ENCODE measurements at regions not wholly inside any gene's neighbourhood (a gene's known extent, or its start where the extent isn't known, plus 50 kb on each side); places are given as distances from the start of the nearest gene placed in this dataset.

- WGBS (ENCODE audit: insufficient coverage) = no CpG with 5 or more reads among the region's 2 CpGs
- no peaks in the 10 kb centered on the region for H3K4me1 ChIP-seq (ENCODE audit: control insufficient read depth, insufficient read depth, low read length)
- H3K36me3 ChIP-seq (ENCODE audit: control insufficient read depth, insufficient read depth, low read length) = no peaks in the 10 kb centered on the region
- H3K9me3 ChIP-seq (ENCODE audit: control insufficient read depth, insufficient read depth, low read length) = no peaks in the 10 kb centered on the region
- no peak for DNase-seq (ENCODE audit: low read depth in 4 of 6, low spot score in 6 of 6)
- H3K27me3 ChIP-seq (ENCODE audit: control insufficient read depth, insufficient read depth, low read length) = peaks cover 6% of the 10 kb centered on the region
- no peak overlapping the region for H3K4me3 ChIP-seq (ENCODE audit: low read depth, low read length)
- H3K27ac ChIP-seq (ENCODE audit: low read depth, low read length) = no peak overlapping the region
Observed at GRCh38 chrX:104445591-104445990, 120.4 kb upstream of the IL1RAPL2 start.

GRCh38 chrX:104435249-104435648 lies 130.8 kb upstream of the IL1RAPL2 start:
- 58% methylated on average over 4 of the region's 7 CpGs for WGBS (ENCODE audit: insufficient coverage)
- Histone ChIP-seq H3K4me1 (ENCODE audit: control insufficient read depth, insufficient read depth, low read length) (no peaks in the 10 kb centered on the region), H3K27me3 (ENCODE audit: control insufficient read depth, insufficient read depth, low read length) (peaks cover 20% of the 10 kb centered on the region)

GRCh38 chrX:104432321-104432720 lies 133.7 kb upstream of the IL1RAPL2 start:
- Histone ChIP-seq H3K27me3 (ENCODE audit: control insufficient read depth, insufficient read depth, low read length) (peaks cover 22% of the 10 kb centered on the region), H3K9me3 (ENCODE audit: control insufficient read depth, insufficient read depth, low read length) (no peaks in the 10 kb centered on the region), H3K4me3 (ENCODE audit: low read depth, low read length) (no peak overlapping the region), H3K27ac (ENCODE audit: low read depth, low read length) (no peak overlapping the region), H3K36me3 (ENCODE audit: control insufficient read depth, insufficient read depth, low read length) (no peaks in the 10 kb centered on the region), H3K4me1 (ENCODE audit: control insufficient read depth, insufficient read depth, low read length) (no peaks in the 10 kb centered on the region)
- no peak for DNase-seq (ENCODE audit: low read depth in 4 of 6, low spot score in 6 of 6)
- WGBS (ENCODE audit: insufficient coverage) = 82% methylated on average over 2 of the region's 3 CpGs

More at GRCh38 chrX:104435249-104435648, 130.8 kb upstream of the IL1RAPL2 start:
- no peak for DNase-seq (ENCODE audit: low read depth in 4 of 6, low spot score in 6 of 6)
- Histone ChIP-seq H3K4me3 (ENCODE audit: low read depth, low read length) (no peak overlapping the region), H3K9me3 (ENCODE audit: control insufficient read depth, insufficient read depth, low read length) (peaks cover 2% of the 10 kb centered on the region), H3K36me3 (ENCODE audit: control insufficient read depth, insufficient read depth, low read length) (no peaks in the 10 kb centered on the region), H3K27ac (ENCODE audit: low read depth, low read length) (no peak overlapping the region)

GRCh38 chrX:104430742-104431119 lies 135.3 kb upstream of the IL1RAPL2 start:
- no CpG with 5 or more reads among the region's 1 CpG for WGBS (ENCODE audit: insufficient coverage)
- Histone ChIP-seq H3K4me3 (ENCODE audit: low read depth, low read length) (no peak overlapping the region), H3K27me3 (ENCODE audit: control insufficient read depth, insufficient read depth, low read length) (peaks cover 17% of the 10 kb centered on the region), H3K27ac (ENCODE audit: low read depth, low read length) (no peak overlapping the region), H3K9me3 (ENCODE audit: control insufficient read depth, insufficient read depth, low read length) (no peaks in the 10 kb centered on the region), H3K4me1 (ENCODE audit: control insufficient read depth, insufficient read depth, low read length) (no peaks in the 10 kb centered on the region), H3K36me3 (ENCODE audit: control insufficient read depth, insufficient read depth, low read length) (no peaks in the 10 kb centered on the region)
- DNase-seq (ENCODE audit: low read depth in 4 of 6, low spot score in 6 of 6) = no peak

GRCh38 chrX:104430072-104430741 lies 135.8 kb upstream of the IL1RAPL2 start:
- WGBS (ENCODE audit: insufficient coverage) = no CpG with 5 or more reads among the region's 4 CpGs
- DNase-seq (ENCODE audit: low read depth in 4 of 6, low spot score in 6 of 6) = no peak
- H3K36me3 ChIP-seq (ENCODE audit: control insufficient read depth, insufficient read depth, low read length) = no peaks in the 10 kb centered on the region
- peaks cover 17% of the 10 kb centered on the region for H3K27me3 ChIP-seq (ENCODE audit: control insufficient read depth, insufficient read depth, low read length)
- H3K9me3 ChIP-seq (ENCODE audit: control insufficient read depth, insufficient read depth, low read length) = no peaks in the 10 kb centered on the region
- H3K4me3 ChIP-seq (ENCODE audit: low read depth, low read length) = no peak overlapping the region
- H3K27ac ChIP-seq (ENCODE audit: low read depth, low read length) = no peak overlapping the region
- H3K4me1 ChIP-seq (ENCODE audit: control insufficient read depth, insufficient read depth, low read length) = no peaks in the 10 kb centered on the region

GRCh38 chrX:104428231-104428630 lies 137.8 kb upstream of the IL1RAPL2 start:
- WGBS (ENCODE audit: insufficient coverage) = 93% methylated on average over 2 of the region's 2 CpGs
- DNase-seq (ENCODE audit: low read depth in 4 of 6, low spot score in 6 of 6) = no peak
- H3K4me3 ChIP-seq (ENCODE audit: low read depth, low read length) = no peak overlapping the region
- H3K9me3 ChIP-seq (ENCODE audit: control insufficient read depth, insufficient read depth, low read length) = no peaks in the 10 kb centered on the region
- H3K27ac ChIP-seq (ENCODE audit: low read depth, low read length) = no peak overlapping the region
- H3K36me3 ChIP-seq (ENCODE audit: control insufficient read depth, insufficient read depth, low read length) = no peaks in the 10 kb centered on the region
- peaks cover 13% of the 10 kb centered on the region for H3K27me3 ChIP-seq (ENCODE audit: control insufficient read depth, insufficient read depth, low read length)
- no peaks in the 10 kb centered on the region for H3K4me1 ChIP-seq (ENCODE audit: control insufficient read depth, insufficient read depth, low read length)

GRCh38 chrX:104427693-104428092 lies 138.3 kb upstream of the IL1RAPL2 start:
- Histone ChIP-seq H3K27ac (ENCODE audit: low read depth, low read length) (no peak overlapping the region), H3K4me1 (ENCODE audit: control insufficient read depth, insufficient read depth, low read length) (no peaks in the 10 kb centered on the region), H3K4me3 (ENCODE audit: low read depth, low read length) (no peak overlapping the region), H3K27me3 (ENCODE audit: control insufficient read depth, insufficient read depth, low read length) (peaks cover 12% of the 10 kb centered on the region), H3K9me3 (ENCODE audit: control insufficient read depth, insufficient read depth, low read length) (no peaks in the 10 kb centered on the region), H3K36me3 (ENCODE audit: control insufficient read depth, insufficient read depth, low read length) (no peaks in the 10 kb centered on the region)
- no CpG with 5 or more reads among the region's 3 CpGs for WGBS (ENCODE audit: insufficient coverage)
- no peak for DNase-seq (ENCODE audit: low read depth in 4 of 6, low spot score in 6 of 6)

GRCh38 chrX:104427073-104427472 lies 138.9 kb upstream of the IL1RAPL2 start:
- Histone ChIP-seq H3K4me3 (ENCODE audit: low read depth, low read length) (no peak overlapping the region), H3K27ac (ENCODE audit: low read depth, low read length) (no peak overlapping the region), H3K9me3 (ENCODE audit: control insufficient read depth, insufficient read depth, low read length) (no peaks in the 10 kb centered on the region), H3K4me1 (ENCODE audit: control insufficient read depth, insufficient read depth, low read length) (no peaks in the 10 kb centered on the region), H3K27me3 (ENCODE audit: control insufficient read depth, insufficient read depth, low read length) (peaks cover 11% of the 10 kb centered on the region), H3K36me3 (ENCODE audit: control insufficient read depth, insufficient read depth, low read length) (no peaks in the 10 kb centered on the region)
- WGBS (ENCODE audit: insufficient coverage) = 57% methylated on average over 3 of the region's 6 CpGs
- DNase-seq (ENCODE audit: low read depth in 4 of 6, low spot score in 6 of 6) = no peak

GRCh38 chrX:104420907-104421306 lies 145.1 kb upstream of the IL1RAPL2 start:
- DNase-seq (ENCODE audit: low read depth in 4 of 6, low spot score in 6 of 6) = peak in 1 of 6 donors; percentile 61
- Histone ChIP-seq H3K4me3 (ENCODE audit: low read depth, low read length) (no peak overlapping the region), H3K27ac (ENCODE audit: low read depth, low read length) (no peak overlapping the region), H3K36me3 (ENCODE audit: control insufficient read depth, insufficient read depth, low read length) (no peaks in the 10 kb centered on the region), H3K9me3 (ENCODE audit: control insufficient read depth, insufficient read depth, low read length) (no peaks in the 10 kb centered on the region), H3K27me3 (ENCODE audit: control insufficient read depth, insufficient read depth, low read length) (no peaks in the 10 kb centered on the region), H3K4me1 (ENCODE audit: control insufficient read depth, insufficient read depth, low read length) (no peaks in the 10 kb centered on the region)
- no CpG with 5 or more reads among the region's 4 CpGs for whole genome bisulfite sequencing (ENCODE audit: insufficient coverage)

- Histone ChIP-seq H3K27ac (ENCODE audit: low read depth, low read length) (no peak overlapping the region), H3K36me3 (ENCODE audit: control insufficient read depth, insufficient read depth, low read length) (no peaks in the 10 kb centered on the region), H3K4me1 (ENCODE audit: control insufficient read depth, insufficient read depth, low read length) (no peaks in the 10 kb centered on the region), H3K4me3 (ENCODE audit: low read depth, low read length) (no peak overlapping the region), H3K9me3 (ENCODE audit: control insufficient read depth, insufficient read depth, low read length) (no peaks in the 10 kb centered on the region), H3K27me3 (ENCODE audit: control insufficient read depth, insufficient read depth, low read length) (no peaks in the 10 kb centered on the region)
- 40% methylated on average over 1 of the region's 2 CpGs for WGBS (ENCODE audit: insufficient coverage)
- DNase-seq (ENCODE audit: low read depth in 4 of 6, low spot score in 6 of 6) = no peak
Observed at GRCh38 chrX:104419926-104420325, 146.1 kb upstream of the IL1RAPL2 start.

Measured in spinal cord (tissue), 9 donors.